Endothelial cell of umbilical vein (primary cell): ENCODE measurements at regions not wholly inside any gene's neighbourhood (a gene's known extent, or its start where the extent isn't known, plus 50 kb on each side); places are given as distances from the start of the nearest gene placed in this dataset.
"Not testable (repeated sequence)": the region's sequence is repeated elsewhere in the genome, so short reads cannot be mapped to it uniquely, and the experiment has no call there.

ENCODE experiments used
- BruUV-seq: library from RNA; stranded (reverse); fragments of 400-500 nt; replicated peaks from 2 replicates; lab custom pipeline; 2021; lab: Mats Ljungman, UMichigan
- CTCF ChIA-PET: fragments of 300-600, 350-600 bp; sonication (Branson Sonifier 250); formaldehyde crosslinking; loops from one replicate; lab custom pipeline; 2021; ENCODE audit warnings: antibody characterized with exemption, inconsistent platforms; lab: Charles Lee
- POLR2A ChIA-PET: fragments of 300-600, 350-600 bp; sonication (Branson Sonifier 250); formaldehyde crosslinking; loops from one replicate; lab custom pipeline; 2021; ENCODE audit warnings: antibody characterized with exemption, inconsistent platforms; lab: Charles Lee
- DNase-seq: peaks from one replicate; pipeline ENCODE4 v3.0.0-alpha.2; 2011; ENCODE audit warnings: low read depth, low spot score
- FAIRE-seq: peaks from 2 replicates; lab custom pipeline; 2011; peaks lifted over from hg19 to GRCh38; lab: Jason Lieb, UNC
- H2AFZ ChIP-seq: 2 replicates; pipeline ENCODE4 v1.6.0; 2012; ENCODE audit warnings: low read depth, low read length, control low read depth, inconsistent platforms
- H3K27ac ChIP-seq: 2 replicates; pipeline ENCODE4 v1.5.1; 2011; ENCODE audit warnings: low read depth, mild to moderate bottlenecking, control low read depth, low read length, moderate library complexity; ENCODE audit not compliant: insufficient read depth
- H3K27me3 ChIP-seq, 2 experiments: 2 replicates each; pipeline versions ENCODE4 v1.6.0 to v1.6.1; 2011; ENCODE audit warnings: low read length in 2 of 2, mixed read lengths in 1 of 2; ENCODE audit not compliant: control insufficient read depth in 2 of 2, insufficient read depth in 2 of 2
- H3K36me3 ChIP-seq, 2 experiments: 2 replicates in 1 of 2; 3 replicates in 1 of 2; pipeline ENCODE4 v1.5.1; 2011; ENCODE audit warnings: low read length in 2 of 2, mild to moderate bottlenecking in 1 of 2, moderate library complexity in 1 of 2; ENCODE audit not compliant: control insufficient read depth in 2 of 2, insufficient read depth in 2 of 2; ENCODE audit errors: extremely low read depth in 1 of 2
- H3K4me1 ChIP-seq: 3 replicates; pipeline ENCODE4 v1.5.1; 2011; ENCODE audit warnings: mild to moderate bottlenecking, low read length; ENCODE audit not compliant: control insufficient read depth, insufficient read depth; ENCODE audit errors: extremely low read depth
- H3K4me2 ChIP-seq: 2 replicates; pipeline ENCODE4 v1.6.1; 2011; ENCODE audit warnings: low read length, control low read depth, mixed read lengths; ENCODE audit not compliant: insufficient read depth
- H3K4me3 ChIP-seq, 3 experiments: fragments of 200-600 bp in 1 of 3; sonication (generic), shearing (Covaris generic) in 1 of 3; replicated peaks in 1 of 3; 2 replicates each; pipeline ENCODE4 v1.5.1; 2011 to 2016; ENCODE audit warnings: control low read depth in 3 of 3, low read length in 3 of 3, mild to moderate bottlenecking in 2 of 3, inconsistent platforms in 1 of 3, low read depth in 1 of 3, moderate library complexity in 1 of 3; ENCODE audit not compliant: insufficient read depth in 1 of 3
- H3K79me2 ChIP-seq: 2 replicates; pipeline ENCODE4 v1.6.0; 2012; ENCODE audit warnings: low read length, inconsistent platforms; ENCODE audit not compliant: control insufficient read depth, insufficient read depth
- H3K9ac ChIP-seq: replicated peaks from 2 replicates; pipeline ENCODE3; 2011; ENCODE audit warnings: low read length, control low read depth; ENCODE audit not compliant: insufficient read depth; ENCODE audit errors: extremely low read depth
- H3K9me1 ChIP-seq: replicated peaks from 3 replicates; pipeline ENCODE4 v1.6.0; 2011; ENCODE audit warnings: mild to moderate bottlenecking, low read length; ENCODE audit not compliant: control insufficient read depth, insufficient read depth; ENCODE audit errors: extremely low read depth
- H3K9me3 ChIP-seq: replicated peaks from 2 replicates; pipeline ENCODE4 v1.5.1; 2012; ENCODE audit warnings: low read length, inconsistent platforms; ENCODE audit not compliant: control insufficient read depth, insufficient read depth
- H4K20me1 ChIP-seq: replicated peaks from 2 replicates; pipeline ENCODE3; 2011; ENCODE audit warnings: mild to moderate bottlenecking, low read length; ENCODE audit not compliant: control insufficient read depth, insufficient read depth; ENCODE audit errors: extremely low read depth
- EZH2 ChIP-seq: IDR thresholded peaks from 2 replicates; pipeline ENCODE4 v1.6.1; 2012; ENCODE audit warnings: borderline replicate concordance, low read depth, mild to moderate bottlenecking, moderate library complexity, low read length, inconsistent platforms; ENCODE audit not compliant: severe bottlenecking
- FOS ChIP-seq: IDR thresholded peaks from 2 replicates; pipeline ENCODE4 v1.6.1; 2011; ENCODE audit warnings: mild to moderate bottlenecking, low read length, moderate library complexity, borderline replicate concordance; ENCODE audit not compliant: insufficient read depth
- GATA2 ChIP-seq: IDR thresholded peaks from 2 replicates; pipeline ENCODE4 v1.7.0; 2011; ENCODE audit warnings: low read depth, mild to moderate bottlenecking, moderate library complexity, mixed read lengths, low read length; ENCODE audit not compliant: insufficient read length, insufficient read depth
- JUN ChIP-seq: IDR thresholded peaks from 2 replicates; pipeline ENCODE4 v1.6.1; 2011; ENCODE audit warnings: borderline replicate concordance, low read depth; ENCODE audit not compliant: insufficient read length, insufficient read depth
- POLR2AphosphoS5 ChIP-seq: IDR thresholded peaks from 2 replicates; pipeline ENCODE4 v1.6.1; 2012; ENCODE audit warnings: low read depth, mild to moderate bottlenecking, control low read depth, low read length, moderate library complexity; ENCODE audit not compliant: insufficient read depth
- dilution Hi-C: fragments of 300-500 bp; cut with MboI; formaldehyde crosslinking; loops from one replicate; pipeline ENCODE4 v1.15.0; 2019; ENCODE audit warnings: low sequenced_read_pairs; ENCODE audit not compliant: extremely low pct_ligation_motif_present
- intact Hi-C: fragments of 100-400 bp; cut with micrococcal nuclease; formaldehyde crosslinking; loops from one replicate; pipeline ENCODE4 v1.10.0; 2022
- TF ChIP-seq, protein P1 (sequence below): IDR thresholded peaks from 2 replicates; pipeline ENCODE4 v1.6.1; 2011; ENCODE audit not compliant: insufficient read depth, insufficient read length

DNA sequence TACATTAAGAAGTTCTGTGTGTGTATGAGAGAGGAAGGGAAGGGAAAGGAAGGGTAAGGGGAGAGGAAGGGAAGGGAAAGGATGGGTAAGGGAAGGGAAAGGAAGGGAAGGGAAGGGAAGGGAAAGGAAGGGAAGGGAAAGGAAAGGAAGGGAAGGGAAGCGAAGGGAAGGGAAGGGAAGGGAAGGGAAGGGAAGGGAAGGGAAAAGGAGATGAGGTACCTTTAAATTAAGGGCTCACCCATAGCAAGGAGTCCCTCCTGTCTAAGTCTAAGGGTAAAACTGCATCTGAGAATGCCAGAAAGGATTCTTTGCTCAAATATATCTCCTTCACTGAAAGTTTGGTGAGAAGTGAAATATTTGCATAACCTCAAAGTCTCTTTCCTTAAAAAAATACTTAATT lies 572.1 kb upstream of the ADAMTS9 start:
- H4K20me1 ChIP-seq = no peaks in the 10 kb centered on the region
- no peak overlapping the region for H3K27ac ChIP-seq
- intact Hi-C loops (no loop called here), dilution Hi-C loops (no loop called here)
- TF ChIP-seq JUN (no peak), EZH2 (no peak), POLR2AphosphoS5 (no peak), FOS (no peak), GATA2 (no peak)
- TF ChIP-seq, protein P1, sequence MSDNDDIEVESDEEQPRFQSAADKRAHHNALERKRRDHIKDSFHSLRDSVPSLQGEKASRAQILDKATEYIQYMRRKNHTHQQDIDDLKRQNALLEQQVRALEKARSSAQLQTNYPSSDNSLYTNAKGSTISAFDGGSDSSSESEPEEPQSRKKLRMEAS = no peak
- no peak overlapping the region for H2AFZ ChIP-seq
- H3K9me3 ChIP-seq = no peaks in the 10 kb centered on the region
- ChIA-PET CTCF (no interaction called here), POLR2A (no interaction called here)
- no TSS peak for BruUV-seq
- no peaks in the 10 kb centered on the region for H3K79me2 ChIP-seq
- FAIRE-seq = no peak
- no peaks in the 10 kb centered on the region for H3K36me3 ChIP-seq
- no peak for DNase-seq
- H3K9me1 ChIP-seq = no peaks in the 10 kb centered on the region
- H3K4me3 ChIP-seq = no peak overlapping the region
- H3K9ac ChIP-seq = no peak overlapping the region
- no peaks in the 10 kb centered on the region for H3K4me1 ChIP-seq
- H3K27me3 ChIP-seq = peaks cover 3 to 7% of the 10 kb centered on the region in 2 experiments
- H3K4me2 ChIP-seq = no peak overlapping the region

DNA sequence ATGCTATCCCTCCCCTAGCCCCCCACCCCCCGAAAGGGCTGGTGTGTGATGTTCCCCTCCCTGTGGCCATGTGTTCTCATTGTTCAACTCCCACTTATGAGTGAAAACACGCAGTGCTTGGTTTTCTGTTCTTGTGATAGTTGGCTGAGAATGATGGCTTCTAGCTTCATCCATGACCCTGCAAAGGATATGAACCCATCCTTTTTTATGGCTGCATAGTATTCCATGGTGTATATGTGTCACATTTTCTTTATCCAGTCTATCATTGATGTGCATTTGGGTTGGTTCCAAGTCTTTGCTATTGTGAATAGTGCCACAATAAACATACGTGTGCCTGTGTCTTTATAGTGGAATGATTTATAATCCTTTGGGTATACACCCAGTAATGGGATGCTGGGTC lies 565.1 kb upstream of the ADAMTS9 start:
- H3K9ac ChIP-seq, intact Hi-C loops, H3K4me2 ChIP-seq, H3K4me3 ChIP-seq, CTCF ChIA-PET, POLR2A ChIA-PET, H2AFZ ChIP-seq, H3K79me2 ChIP-seq, H3K27ac ChIP-seq, dilution Hi-C loops, H3K4me1 ChIP-seq, H3K9me3 ChIP-seq, DNase-seq, H3K36me3 ChIP-seq, H3K9me1 ChIP-seq, H3K27me3 ChIP-seq, FAIRE-seq, H4K20me1 ChIP-seq, BruUV-seq: not testable (repeated sequence)
